ENCODE measurements at regions not wholly inside any gene's neighbourhood (a gene's known extent, or its start where the extent isn't known, plus 50 kb on each side); places are given as distances from the start of the nearest gene placed in this dataset.

- no peak for DNase-seq (ENCODE audit: low spot score in 2 of 2, unreplicated experiment in 2 of 2)
- Mint-ChIP-seq H3K9me3 (no peaks in the 10 kb centered on the region), H3K4me3 (no peak overlapping the region), H3K36me3 (no peaks in the 10 kb centered on the region), H3K4me1 (peaks cover 12% of the 10 kb centered on the region), H3K27ac (no peak overlapping the region), H3K27me3 (ENCODE audit: low read depth) (peaks cover 3% of the 10 kb centered on the region)
- TF ChIP-seq, protein P1, sequence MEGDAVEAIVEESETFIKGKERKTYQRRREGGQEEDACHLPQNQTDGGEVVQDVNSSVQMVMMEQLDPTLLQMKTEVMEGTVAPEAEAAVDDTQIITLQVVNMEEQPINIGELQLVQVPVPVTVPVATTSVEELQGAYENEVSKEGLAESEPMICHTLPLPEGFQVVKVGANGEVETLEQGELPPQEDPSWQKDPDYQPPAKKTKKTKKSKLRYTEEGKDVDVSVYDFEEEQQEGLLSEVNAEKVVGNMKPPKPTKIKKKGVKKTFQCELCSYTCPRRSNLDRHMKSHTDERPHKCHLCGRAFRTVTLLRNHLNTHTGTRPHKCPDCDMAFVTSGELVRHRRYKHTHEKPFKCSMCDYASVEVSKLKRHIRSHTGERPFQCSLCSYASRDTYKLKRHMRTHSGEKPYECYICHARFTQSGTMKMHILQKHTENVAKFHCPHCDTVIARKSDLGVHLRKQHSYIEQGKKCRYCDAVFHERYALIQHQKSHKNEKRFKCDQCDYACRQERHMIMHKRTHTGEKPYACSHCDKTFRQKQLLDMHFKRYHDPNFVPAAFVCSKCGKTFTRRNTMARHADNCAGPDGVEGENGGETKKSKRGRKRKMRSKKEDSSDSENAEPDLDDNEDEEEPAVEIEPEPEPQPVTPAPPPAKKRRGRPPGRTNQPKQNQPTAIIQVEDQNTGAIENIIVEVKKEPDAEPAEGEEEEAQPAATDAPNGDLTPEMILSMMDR (IDR thresholded peaks at IDR 0.05; ENCODE audit: unreplicated experiment) = no peak
Observed at GRCh38 chr16:79651363-79651762, 50.8 kb upstream of the MAF start.
